ENCODE measurements at regions not wholly inside any gene's neighbourhood (a gene's known extent, or its start where the extent isn't known, plus 50 kb on each side); places are given as distances from the start of the nearest gene placed in this dataset.

DNA sequence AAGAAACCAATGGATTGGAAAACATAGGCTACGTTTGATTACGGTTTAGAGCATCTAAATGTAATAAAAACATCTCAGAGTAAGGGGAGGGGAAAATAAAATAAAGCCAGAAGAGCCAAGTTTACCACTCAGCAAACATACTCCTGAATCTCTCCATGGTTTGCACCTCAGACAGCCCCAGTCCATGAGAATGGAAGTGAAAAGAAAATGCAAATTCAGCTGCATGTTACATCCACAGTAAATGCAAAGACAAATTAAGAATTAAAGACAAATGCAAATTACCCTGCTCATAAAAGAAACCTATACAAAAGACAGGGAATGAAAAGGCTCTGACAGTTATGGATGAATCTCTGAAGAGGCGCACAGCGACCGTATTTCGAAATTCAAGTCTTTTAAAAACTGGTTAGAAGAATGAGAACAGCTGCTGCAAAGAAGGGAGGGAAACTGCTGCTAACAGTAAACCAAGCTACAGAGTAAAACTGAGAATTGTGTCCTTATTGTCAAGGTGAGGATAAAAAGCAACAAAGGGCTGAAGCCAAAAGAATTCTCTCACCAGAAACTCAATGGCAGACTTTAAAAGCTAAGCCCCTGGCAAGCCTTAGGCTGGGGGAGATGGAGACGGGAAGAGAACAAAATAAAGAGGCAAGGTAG is 197.9 kb upstream of the ACVR2A start:
- peaks cover 31% of the 10 kb centered on the region for H3K4me1 ChIP-seq (ENCODE audit: insufficient read depth, low read length)
- intact Hi-C loops (cut with micrococcal nuclease) = loop anchor here (10.0 kb wide), 1 partner anchor 198 kb away; the partner anchor contains the start of gene ACVR2A
- TF ChIP-seq, protein P1, sequence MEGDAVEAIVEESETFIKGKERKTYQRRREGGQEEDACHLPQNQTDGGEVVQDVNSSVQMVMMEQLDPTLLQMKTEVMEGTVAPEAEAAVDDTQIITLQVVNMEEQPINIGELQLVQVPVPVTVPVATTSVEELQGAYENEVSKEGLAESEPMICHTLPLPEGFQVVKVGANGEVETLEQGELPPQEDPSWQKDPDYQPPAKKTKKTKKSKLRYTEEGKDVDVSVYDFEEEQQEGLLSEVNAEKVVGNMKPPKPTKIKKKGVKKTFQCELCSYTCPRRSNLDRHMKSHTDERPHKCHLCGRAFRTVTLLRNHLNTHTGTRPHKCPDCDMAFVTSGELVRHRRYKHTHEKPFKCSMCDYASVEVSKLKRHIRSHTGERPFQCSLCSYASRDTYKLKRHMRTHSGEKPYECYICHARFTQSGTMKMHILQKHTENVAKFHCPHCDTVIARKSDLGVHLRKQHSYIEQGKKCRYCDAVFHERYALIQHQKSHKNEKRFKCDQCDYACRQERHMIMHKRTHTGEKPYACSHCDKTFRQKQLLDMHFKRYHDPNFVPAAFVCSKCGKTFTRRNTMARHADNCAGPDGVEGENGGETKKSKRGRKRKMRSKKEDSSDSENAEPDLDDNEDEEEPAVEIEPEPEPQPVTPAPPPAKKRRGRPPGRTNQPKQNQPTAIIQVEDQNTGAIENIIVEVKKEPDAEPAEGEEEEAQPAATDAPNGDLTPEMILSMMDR (conservative IDR thresholded peaks at IDR 0.05; ENCODE audit: low read depth, low read length) = no peak
- TF ChIP-seq EZH2 (IDR thresholded peaks at IDR 0.05; ENCODE audit: low read length, unreplicated experiment) (no peak), EZH2phosphoT487 (IDR thresholded peaks at IDR 0.05; ENCODE audit: borderline replicate concordance, low read length) (no peak)
- no peak overlapping the region for H3K4me2 ChIP-seq (ENCODE audit: low read length)
- no peaks in the 10 kb centered on the region for H3K27me3 ChIP-seq (ENCODE audit: low read length)
- POLR2A ChIA-PET (ENCODE audit: unreplicated experiment) = no interaction called here
- no peaks in the 10 kb centered on the region for H4K20me1 ChIP-seq (ENCODE audit: low read length)
- DNase-seq (no peak), ATAC-seq (no peak)
- CTCF ChIA-PET = no interaction called here
- H3K9me3 ChIP-seq (ENCODE audit: low read length) = no peaks in the 10 kb centered on the region
- no peaks in the 10 kb centered on the region for H3K79me2 ChIP-seq (ENCODE audit: low read length)
- no peaks in the 10 kb centered on the region for H3F3A ChIP-seq (ENCODE audit: low read length, unreplicated experiment)
- H3K4me3 ChIP-seq (ENCODE audit: low read length) = no peak overlapping the region
- no peaks in the 10 kb centered on the region for H3K36me3 ChIP-seq (ENCODE audit: low read depth, low read length)
- BruUV-seq (replicated peaks) = no TSS peak
- H2AFZ ChIP-seq (ENCODE audit: low read length) = no peak overlapping the region
- H3K9me2 ChIP-seq (replicated peaks; ENCODE audit: low read length) = no peaks in the 10 kb centered on the region
- H3K27ac ChIP-seq (ENCODE audit: low read length) = no peak overlapping the region
- no peak overlapping the region for H3K9ac ChIP-seq (ENCODE audit: low read length)

DNA sequence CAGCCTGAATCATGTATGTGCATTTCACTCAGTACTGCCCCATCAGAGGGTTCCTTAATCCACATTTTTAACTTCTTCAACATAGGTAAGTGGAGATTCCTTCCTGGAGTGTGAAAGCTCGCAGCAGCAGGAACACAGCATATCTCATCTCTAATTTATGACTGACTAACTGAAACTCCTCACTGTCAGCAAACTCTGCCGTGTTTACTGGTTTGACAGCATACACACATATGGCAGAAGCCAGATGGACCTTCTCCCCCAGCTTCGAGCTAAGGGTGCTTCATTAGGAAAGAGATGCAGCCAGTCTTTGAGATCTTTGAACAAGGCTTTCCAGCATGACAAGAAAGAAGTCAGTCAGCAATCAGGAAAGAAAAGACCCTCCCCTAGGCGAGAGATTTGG is 200.3 kb upstream of the ACVR2A start:
- H3K4me2 ChIP-seq (ENCODE audit: low read length) = no peak overlapping the region
- BruUV-seq (replicated peaks) = no TSS peak
- no peaks in the 10 kb centered on the region for H3K36me3 ChIP-seq (ENCODE audit: low read depth, low read length)
- H3K4me1 ChIP-seq (ENCODE audit: insufficient read depth, low read length) = peaks cover 19% of the 10 kb centered on the region
- DNase-seq (no peak), ATAC-seq (no peak)
- no peaks in the 10 kb centered on the region for H3K79me2 ChIP-seq (ENCODE audit: low read length)
- no peaks in the 10 kb centered on the region for H4K20me1 ChIP-seq (ENCODE audit: low read length)
- CTCF ChIA-PET = no interaction called here
- H3F3A ChIP-seq (ENCODE audit: low read length, unreplicated experiment) = no peaks in the 10 kb centered on the region
- no peaks in the 10 kb centered on the region for H3K9me2 ChIP-seq (replicated peaks; ENCODE audit: low read length)
- H3K27ac ChIP-seq (ENCODE audit: low read length) = no peak overlapping the region
- H3K9me3 ChIP-seq (ENCODE audit: low read length) = no peaks in the 10 kb centered on the region
- H3K4me3 ChIP-seq (ENCODE audit: low read length) = no peak overlapping the region
- no peak overlapping the region for H2AFZ ChIP-seq (ENCODE audit: low read length)
- intact Hi-C loops (cut with micrococcal nuclease) = loop anchor here (10.0 kb wide), 1 partner anchor 200 kb away; the partner anchor contains the start of gene ACVR2A
- TF ChIP-seq EZH2phosphoT487 (IDR thresholded peaks at IDR 0.05; ENCODE audit: borderline replicate concordance, low read length) (no peak), EZH2 (IDR thresholded peaks at IDR 0.05; ENCODE audit: low read length, unreplicated experiment) (no peak)
- TF ChIP-seq, protein P1 (conservative IDR thresholded peaks at IDR 0.05; ENCODE audit: low read depth, low read length) = no peak
- no peak overlapping the region for H3K9ac ChIP-seq (ENCODE audit: low read length)
- no peaks in the 10 kb centered on the region for H3K27me3 ChIP-seq (ENCODE audit: low read length)
- POLR2A ChIA-PET (ENCODE audit: unreplicated experiment) = no interaction called here

DNA sequence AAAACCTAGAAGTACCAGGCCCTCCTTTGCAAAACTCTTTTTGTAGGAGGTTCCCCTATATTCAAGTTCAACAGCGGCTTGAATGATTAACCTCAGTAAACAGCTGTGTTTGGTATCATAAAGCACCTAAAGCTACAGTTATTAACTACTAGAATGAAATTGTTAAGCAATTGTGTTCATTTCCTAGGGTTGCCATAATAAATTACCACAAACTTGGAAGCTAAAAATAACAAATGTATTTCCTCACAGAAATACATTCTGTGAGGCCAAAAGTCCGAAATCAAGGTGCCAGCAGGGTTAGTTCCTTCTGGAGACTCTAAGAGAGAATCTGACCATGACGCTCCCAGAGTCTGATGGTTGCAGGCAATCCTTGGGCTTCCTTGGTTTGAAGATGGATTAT is 202.1 kb upstream of the ACVR2A start:
- H3K4me2 ChIP-seq (ENCODE audit: low read length) = no peak overlapping the region
- intact Hi-C loops (cut with micrococcal nuclease) = loop anchor here (10.0 kb wide), 1 partner anchor 202 kb away; the partner anchor contains the start of gene ACVR2A
- no peaks in the 10 kb centered on the region for H3F3A ChIP-seq (ENCODE audit: low read length, unreplicated experiment)
- no peaks in the 10 kb centered on the region for H3K9me3 ChIP-seq (ENCODE audit: low read length)
- DNase-seq = no peak
- no peak for TF ChIP-seq EZH2phosphoT487 (IDR thresholded peaks at IDR 0.05; ENCODE audit: borderline replicate concordance, low read length)
- TF ChIP-seq EZH2 (IDR thresholded peaks at IDR 0.05; ENCODE audit: low read length, unreplicated experiment) = no peak
- TF ChIP-seq, protein P1 (conservative IDR thresholded peaks at IDR 0.05; ENCODE audit: low read depth, low read length) = no peak
- H3K4me1 ChIP-seq (ENCODE audit: insufficient read depth, low read length) = peaks cover 2% of the 10 kb centered on the region; the same call in 1 of the 2 replicates
- no peaks in the 10 kb centered on the region for H4K20me1 ChIP-seq (ENCODE audit: low read length)
- POLR2A ChIA-PET (ENCODE audit: unreplicated experiment) = no interaction called here
- H3K36me3 ChIP-seq (ENCODE audit: low read depth, low read length) = no peaks in the 10 kb centered on the region
- no peak overlapping the region for H3K9ac ChIP-seq (ENCODE audit: low read length)
- H3K4me3 ChIP-seq (ENCODE audit: low read length) = no peak overlapping the region
- H3K9me2 ChIP-seq (replicated peaks; ENCODE audit: low read length) = no peaks in the 10 kb centered on the region
- no peak overlapping the region for H3K27ac ChIP-seq (ENCODE audit: low read length)
- ATAC-seq = no peak
- H3K79me2 ChIP-seq (ENCODE audit: low read length) = no peaks in the 10 kb centered on the region
- H3K27me3 ChIP-seq (ENCODE audit: low read length) = no peaks in the 10 kb centered on the region
- no TSS peak for BruUV-seq (replicated peaks)
- CTCF ChIA-PET = no interaction called here
- no peak overlapping the region for H2AFZ ChIP-seq (ENCODE audit: low read length)

Measured in PC-3 (cell line).